ENCODE measurements at regions not wholly inside any gene's neighbourhood (a gene's known extent, or its start where the extent isn't known, plus 50 kb on each side); places are given as distances from the start of the nearest gene placed in this dataset.

- no peak for DNase-seq
Measured at GRCh38 chr1:60229821-60230220, 156.3 kb upstream of the C1orf87 start.

- no peak for DNase-seq
Measured at GRCh38 chr1:60228041-60228491, 154.5 kb upstream of the C1orf87 start.

- DNase-seq = no peak
Measured at GRCh38 chr1:60227601-60228000, 154.0 kb upstream of the C1orf87 start.

- DNase-seq = no peak
Measured at GRCh38 chr1:60225486-60225885, 151.9 kb upstream of the C1orf87 start.

- DNase-seq = no peak
Measured at GRCh38 chr1:60224523-60224922, 151.0 kb upstream of the C1orf87 start.

GRCh38 chr1:60223158-60223557 is 149.6 kb upstream of the C1orf87 start:
- DNase-seq = no peak

- no peak for DNase-seq
Measured at GRCh38 chr1:60222360-60223115, 149.0 kb upstream of the C1orf87 start.

- no peak for DNase-seq
Measured at GRCh38 chr1:60213253-60213652, 139.7 kb upstream of the C1orf87 start.

- no peak for DNase-seq
Measured at GRCh38 chr1:60196026-60196425, 122.5 kb upstream of the C1orf87 start.

GRCh38 chr1:60185684-60186083 is 112.1 kb upstream of the C1orf87 start:
- DNase-seq = no peak

GRCh38 chr1:60184521-60184920 is 111.0 kb upstream of the C1orf87 start:
- DNase-seq = no peak

GRCh38 chr1:60173729-60174505 is 100.3 kb upstream of the C1orf87 start:
- no peak for DNase-seq

GRCh38 chr1:60173006-60173405 is 99.4 kb upstream of the C1orf87 start:
- DNase-seq = no peak

GRCh38 chr1:60171801-60172200 is 98.2 kb upstream of the C1orf87 start:
- DNase-seq = no peak

- no peak for DNase-seq
Measured at GRCh38 chr1:60170709-60171108, 97.1 kb upstream of the C1orf87 start.

- DNase-seq = no peak
Measured at GRCh38 chr1:60169206-60169605, 95.6 kb upstream of the C1orf87 start.

- no peak for DNase-seq
Measured at GRCh38 chr1:60162936-60163335, 89.4 kb upstream of the C1orf87 start.

- no peak for DNase-seq
Measured at GRCh38 chr1:60160141-60160540, 86.6 kb upstream of the C1orf87 start.

- no peak for DNase-seq
Measured at GRCh38 chr1:60156371-60156770, 82.8 kb upstream of the C1orf87 start.

GRCh38 chr1:60153961-60154360 is 80.4 kb upstream of the C1orf87 start:
- no peak for DNase-seq

GRCh38 chr1:60152891-60153290 is 79.3 kb upstream of the C1orf87 start:
- no peak for DNase-seq

- DNase-seq = no peak
Measured at GRCh38 chr1:60151311-60151710, 77.7 kb upstream of the C1orf87 start.

- DNase-seq = no peak
Measured at GRCh38 chr1:60149251-60149650, 75.7 kb upstream of the C1orf87 start.

GRCh38 chr1:60146884-60147283 is 73.3 kb upstream of the C1orf87 start:
- no peak for DNase-seq
